Bone marrow (tissue), 2 donors: ENCODE measurements at regions not wholly inside any gene's neighbourhood (a gene's known extent, or its start where the extent isn't known, plus 50 kb on each side); places are given as distances from the start of the nearest gene placed in this dataset.

Source experiments
- DNase-seq, 2 donors: peaks; one replicate each; lab custom pipeline; 2025; lab: John Stamatoyannopoulos, UW

GRCh38 chr6:14718861-14719260 lies 527.0 kb upstream of the JARID2 start:
- DNase-seq = no peak

GRCh38 chr6:14719270-14719669 lies 526.6 kb upstream of the JARID2 start:
- DNase-seq = no peak

DNA sequence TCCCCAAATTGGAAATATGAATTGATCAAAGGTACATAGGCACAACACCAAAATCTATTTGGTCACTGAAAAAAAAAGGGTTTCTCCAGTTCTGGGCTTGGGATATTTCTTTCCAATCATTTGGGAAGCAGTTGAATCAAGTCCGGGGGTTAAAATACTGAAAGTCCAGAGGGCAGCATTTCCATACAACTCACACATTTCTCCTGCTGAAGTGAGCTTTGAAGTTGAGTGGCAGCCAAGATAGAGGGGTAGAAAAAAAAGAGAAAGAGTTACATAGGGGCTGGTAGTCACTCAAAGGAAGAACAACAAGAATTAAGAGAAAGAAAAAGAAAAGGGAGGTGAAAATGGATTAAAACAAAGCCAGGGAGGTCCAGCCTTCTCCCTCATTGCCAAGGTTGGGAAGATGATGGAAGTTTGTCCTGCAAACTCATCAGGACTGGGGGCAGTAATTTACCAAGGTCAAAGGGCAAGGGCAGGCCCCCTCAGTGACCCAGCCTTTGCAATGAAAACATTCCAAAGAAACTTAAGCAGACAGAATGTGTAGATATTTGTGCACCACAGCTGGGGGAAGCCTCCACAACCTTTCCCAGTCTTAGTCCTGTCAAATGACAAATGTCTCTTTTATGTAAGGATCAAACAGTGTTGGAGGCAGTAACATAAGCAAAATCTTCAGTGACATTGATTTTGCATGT lies 525.3 kb upstream of the JARID2 start:
- DNase-seq = no peak

- DNase-seq = peak in 1 of 2 donors; percentile 21
Measured at GRCh38 chr6:14721103-14721758, 524.6 kb upstream of the JARID2 start.

DNA sequence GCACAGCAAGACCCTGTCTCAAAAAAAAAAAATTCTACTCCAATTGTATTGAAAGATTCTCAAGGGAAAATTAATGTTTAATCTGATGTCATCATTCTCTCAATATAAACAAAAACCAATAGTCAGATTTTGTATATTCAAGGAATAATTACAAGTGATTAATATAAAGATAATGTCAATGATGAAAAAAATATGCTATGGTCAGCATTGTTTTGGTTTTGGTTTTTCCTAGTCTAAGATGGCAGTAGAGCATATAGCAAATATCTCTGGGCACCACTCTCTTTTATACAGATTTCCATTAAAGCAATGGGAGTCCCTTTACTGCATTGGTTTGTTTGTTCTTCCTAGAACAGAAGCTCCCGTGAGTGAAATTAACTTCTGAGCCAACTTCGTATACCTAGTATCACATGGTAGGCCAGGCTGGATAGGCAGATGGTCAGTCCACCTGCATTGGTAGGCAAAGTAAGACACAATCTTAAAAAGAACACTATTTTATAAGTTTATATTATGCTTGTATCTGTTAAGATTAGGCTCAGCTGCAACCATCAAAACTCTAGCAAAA lies 523.8 kb upstream of the JARID2 start:
- DNase-seq = no peak

DNA sequence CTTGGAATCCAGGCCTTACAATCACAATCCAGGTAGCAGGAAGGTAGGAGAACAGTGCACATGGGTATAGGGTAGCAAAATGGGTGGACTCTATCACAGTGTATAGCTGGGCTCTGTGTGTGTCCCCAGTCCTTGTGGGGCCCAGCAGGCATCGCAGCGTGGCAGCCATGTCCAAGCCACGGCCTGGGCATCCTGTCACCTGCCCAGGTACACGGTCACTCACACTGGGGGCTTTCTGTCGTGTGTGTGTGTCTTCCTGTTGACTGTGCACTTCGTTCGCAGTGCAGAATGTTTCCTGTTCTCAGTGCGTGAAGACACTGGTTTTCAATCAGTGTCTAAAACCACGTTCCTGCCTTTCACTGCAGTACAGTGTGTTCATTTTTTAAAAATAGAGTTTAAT lies 523.2 kb upstream of the JARID2 start:
- DNase-seq = no peak

- no peak for DNase-seq
Measured at GRCh38 chr6:14723535-14724086, 522.3 kb upstream of the JARID2 start.

DNA sequence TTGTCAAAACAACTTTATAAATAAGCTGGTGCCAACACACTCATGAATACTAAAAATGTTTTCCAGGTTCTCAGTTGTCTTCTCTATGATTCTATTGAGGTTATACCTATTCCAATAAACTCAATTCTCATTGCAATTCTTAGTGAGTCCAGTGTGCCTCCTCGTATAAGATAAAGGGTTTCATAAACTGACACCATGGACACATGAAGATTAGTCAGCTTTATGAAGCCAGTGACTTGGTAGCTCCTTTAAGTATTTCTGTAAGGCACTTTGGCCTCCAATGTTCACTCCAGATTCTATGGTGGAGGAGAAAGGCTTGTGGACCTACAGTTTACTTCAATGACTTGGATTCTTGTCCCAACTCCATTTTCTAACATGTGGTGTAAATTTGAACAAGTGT lies 521.3 kb upstream of the JARID2 start:
- no peak for DNase-seq

DNA sequence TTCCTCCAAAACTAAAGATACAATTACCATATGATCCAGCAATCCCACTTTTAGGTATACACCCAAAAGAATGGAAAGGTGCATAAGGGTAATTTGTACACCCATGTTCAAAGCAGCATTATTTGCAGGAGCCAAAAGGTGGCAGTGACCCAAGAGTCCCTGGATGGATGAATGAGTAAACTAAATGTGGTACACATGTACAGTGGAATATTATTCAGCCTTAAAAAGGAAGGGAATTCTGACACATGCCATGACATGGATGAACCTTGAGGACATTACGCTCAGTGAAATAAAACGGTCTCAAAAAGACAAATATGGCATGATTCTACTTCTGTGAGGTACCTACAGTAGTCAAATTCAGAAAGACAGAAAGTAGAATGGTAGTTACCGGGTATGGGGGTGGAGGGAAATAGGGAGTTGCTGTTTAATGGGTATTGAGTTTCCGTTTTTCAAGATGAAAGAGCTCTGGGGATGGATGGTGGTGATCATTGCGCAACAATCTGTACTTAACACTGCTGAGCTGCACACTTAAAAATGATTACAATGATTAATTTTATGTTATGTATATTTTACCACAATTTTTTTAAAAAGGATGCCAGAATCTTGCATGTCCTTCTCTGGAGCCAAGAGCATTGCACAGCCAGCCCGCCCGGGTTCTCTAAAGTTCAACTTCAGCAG lies 518.9 kb upstream of the JARID2 start:
- DNase-seq = peak in 1 of 2 donors; percentile 62

GRCh38 chr6:14727494-14728395 lies 518.1 kb upstream of the JARID2 start:
- no peak for DNase-seq

- DNase-seq = peak in 1 of 2 donors; percentile 27
Measured at GRCh38 chr6:14728396-14729024, 517.4 kb upstream of the JARID2 start.

- no peak for DNase-seq
Measured at GRCh38 chr6:14729129-14729871, 516.6 kb upstream of the JARID2 start.

DNA sequence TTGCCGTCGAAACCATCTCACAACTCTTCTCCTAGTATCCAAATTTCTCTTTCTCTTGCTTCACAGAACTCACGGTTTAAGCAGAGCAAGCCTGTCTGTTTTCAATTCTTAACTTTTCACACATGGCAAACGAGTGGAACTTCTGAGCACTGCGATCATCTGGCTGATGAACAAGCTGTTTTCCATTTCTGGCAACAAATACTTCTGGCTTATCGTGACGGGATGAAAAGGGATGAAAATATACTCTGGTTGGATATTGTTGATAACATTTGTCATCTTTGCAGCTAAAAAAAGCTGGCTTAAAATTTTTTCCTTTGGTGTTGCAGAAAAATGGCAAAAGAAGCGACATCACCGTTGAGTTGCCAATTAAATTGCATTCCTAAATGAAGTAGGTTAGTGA lies 515.2 kb upstream of the JARID2 start:
- DNase-seq = no peak

DNA sequence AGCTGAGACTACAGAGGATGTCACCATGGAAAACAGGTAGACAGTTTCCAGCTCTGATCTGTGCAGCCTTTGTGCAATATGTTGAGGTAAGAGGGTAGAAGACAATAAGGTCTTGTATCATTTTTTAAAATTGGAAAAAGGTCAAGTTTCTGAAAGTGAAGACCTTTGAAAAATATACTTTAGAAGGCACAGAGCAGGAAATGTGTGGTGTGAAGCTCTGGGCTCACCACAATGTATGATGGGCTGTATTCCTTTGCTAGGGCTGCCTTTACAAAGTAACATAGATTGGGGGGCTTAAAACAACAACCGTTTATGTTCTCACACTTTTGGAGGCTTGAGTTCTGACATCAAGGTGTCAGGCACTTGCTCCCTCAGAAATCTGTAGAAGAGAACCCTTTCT lies 514.3 kb upstream of the JARID2 start:
- no peak for DNase-seq

GRCh38 chr6:14732226-14732843 lies 513.5 kb upstream of the JARID2 start:
- no peak for DNase-seq

- DNase-seq = peak; percentile 54 to 78
Measured at GRCh38 chr6:14732844-14733757, 512.8 kb upstream of the JARID2 start.

- no peak for DNase-seq
Measured at GRCh38 chr6:14734052-14734415, 511.8 kb upstream of the JARID2 start.

DNA sequence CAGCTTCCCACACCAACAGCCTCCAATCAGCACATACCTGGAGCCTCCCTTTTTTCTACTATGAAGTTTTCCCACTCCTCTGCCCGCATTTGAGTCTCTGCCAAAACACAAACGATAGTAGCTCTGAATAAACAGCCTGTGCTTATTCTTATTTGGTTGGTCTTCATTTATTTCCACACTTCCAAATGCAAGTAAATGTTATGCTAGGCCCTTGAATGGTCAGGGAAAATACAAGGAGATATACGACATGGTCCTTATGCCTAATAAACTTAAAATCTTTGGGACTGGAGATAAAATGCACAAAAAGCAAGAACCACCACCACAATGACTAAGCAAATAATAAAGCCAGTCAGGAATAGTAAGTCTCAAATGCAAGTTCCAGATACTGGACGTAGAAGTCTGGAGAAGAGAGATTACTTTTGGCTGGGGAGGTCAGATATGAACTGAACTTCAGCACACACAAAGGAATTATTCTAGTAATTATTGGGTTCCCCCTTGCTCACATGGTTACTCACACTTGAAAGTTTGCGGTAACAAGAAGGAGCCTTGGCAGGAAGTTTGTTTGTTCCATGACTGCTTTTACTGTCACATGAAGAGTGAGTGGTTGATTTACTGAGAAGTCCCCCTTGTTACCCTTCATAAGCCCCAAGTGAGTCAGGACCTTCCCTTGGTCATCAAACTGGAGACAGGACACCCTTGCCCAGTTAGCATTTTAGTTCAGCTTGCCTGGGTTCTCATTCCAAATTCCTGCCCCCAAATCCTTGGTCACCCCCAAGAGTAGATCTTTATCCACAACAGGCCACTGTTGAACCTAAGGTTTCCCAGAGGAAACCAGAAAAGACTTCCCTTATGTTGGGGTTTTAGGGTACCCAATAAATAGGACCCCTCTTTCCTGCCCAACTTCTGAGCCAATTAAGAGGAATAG lies 511.2 kb upstream of the JARID2 start:
- DNase-seq = peak in 1 of 2 donors; percentile 90
